ENCODE measurements at regions not wholly inside any gene's neighbourhood (a gene's known extent, or its start where the extent isn't known, plus 50 kb on each side); places are given as distances from the start of the nearest gene placed in this dataset.
"Not testable (repeated sequence)": the region's sequence is repeated elsewhere in the genome, so short reads cannot be mapped to it uniquely, and the experiment has no call there.

GRCh38 chr10:42281896-42282295, 356.5 kb downstream of the ZNF33B start:
- TF ChIP-seq POLR2A (IDR thresholded peaks at IDR 0.05; ENCODE audit: low read length); GATA1 (IDR thresholded peaks at IDR 0.05; ENCODE audit: low read depth, low read length): not testable (repeated sequence)
